AG10803 (cell line): ENCODE measurements at regions not wholly inside any gene's neighbourhood (a gene's known extent, or its start where the extent isn't known, plus 50 kb on each side); places are given as distances from the start of the nearest gene placed in this dataset.

Experiments
- DNase-seq: peaks from one replicate; pipeline ENCODE4 v3.0.0; 2010; ENCODE audit warnings: low read depth
- H3K4me3 ChIP-seq: 2 replicates; pipeline ENCODE4 v1.5.1; 2011; ENCODE audit warnings: mild to moderate bottlenecking, low read length, control low read depth
- CTCF ChIP-seq: conservative IDR thresholded peaks from 2 replicates; pipeline ENCODE4 v1.5.1; 2011; ENCODE audit warnings: mild to moderate bottlenecking, low read length, control low read depth, inconsistent platforms

- TF ChIP-seq CTCF, result no peak
- DNase-seq, result no peak
- no peak overlapping the region for H3K4me3 ChIP-seq
These were observed 73.5 kb upstream of the ARID5B start for GRCh38 chr10:61828034-61828433.

DNA sequence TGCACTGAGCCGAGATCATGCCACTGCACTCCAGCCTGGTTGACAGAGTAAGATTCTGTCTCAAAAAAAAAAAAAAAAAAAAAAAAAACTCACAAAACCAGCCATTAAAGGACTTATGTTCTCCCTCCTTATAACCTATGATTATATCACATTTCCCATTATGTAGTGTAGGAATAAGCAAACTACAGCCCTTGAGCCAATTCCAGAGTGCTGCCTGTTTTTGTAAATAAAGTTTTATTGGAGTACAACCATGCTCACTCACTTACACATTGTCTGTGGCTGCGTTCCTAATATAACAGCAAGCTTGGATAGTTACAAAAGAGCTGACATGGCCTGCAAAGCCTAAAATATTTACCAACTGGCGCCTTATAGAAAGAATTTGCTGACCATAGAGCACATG lies 72.7 kb upstream of the ARID5B start:
- no peak overlapping the region for H3K4me3 ChIP-seq
- no peak for DNase-seq
- no peak for TF ChIP-seq CTCF

- no peak for DNase-seq
- no peak overlapping the region for H3K4me3 ChIP-seq
- no peak for TF ChIP-seq CTCF
These were observed 71.2 kb upstream of the ARID5B start for GRCh38 chr10:61830072-61830845.

DNA sequence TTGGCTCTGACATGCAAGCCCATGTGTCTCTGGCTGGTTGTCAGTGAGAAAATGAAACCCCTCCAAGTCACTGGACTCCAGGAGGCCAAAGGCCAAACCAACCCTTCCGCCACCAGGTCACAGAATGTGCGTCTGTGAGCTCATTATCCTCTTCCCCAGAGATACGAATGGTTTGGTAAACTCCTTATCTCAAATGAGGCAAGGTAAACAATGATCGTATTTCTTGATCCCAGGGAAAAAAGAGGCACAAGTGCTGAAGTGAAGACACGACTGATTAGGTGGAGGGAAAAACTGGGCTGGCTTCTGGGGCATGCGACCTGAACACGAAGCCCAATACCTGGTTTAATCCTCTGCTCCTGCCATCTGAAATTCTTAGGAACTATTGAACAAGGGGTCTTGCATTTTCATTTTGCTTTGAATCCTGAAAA lies 70.6 kb upstream of the ARID5B start:
- DNase-seq, result no peak
- no peak for TF ChIP-seq CTCF
- H3K4me3 ChIP-seq, result no peak overlapping the region

DNA sequence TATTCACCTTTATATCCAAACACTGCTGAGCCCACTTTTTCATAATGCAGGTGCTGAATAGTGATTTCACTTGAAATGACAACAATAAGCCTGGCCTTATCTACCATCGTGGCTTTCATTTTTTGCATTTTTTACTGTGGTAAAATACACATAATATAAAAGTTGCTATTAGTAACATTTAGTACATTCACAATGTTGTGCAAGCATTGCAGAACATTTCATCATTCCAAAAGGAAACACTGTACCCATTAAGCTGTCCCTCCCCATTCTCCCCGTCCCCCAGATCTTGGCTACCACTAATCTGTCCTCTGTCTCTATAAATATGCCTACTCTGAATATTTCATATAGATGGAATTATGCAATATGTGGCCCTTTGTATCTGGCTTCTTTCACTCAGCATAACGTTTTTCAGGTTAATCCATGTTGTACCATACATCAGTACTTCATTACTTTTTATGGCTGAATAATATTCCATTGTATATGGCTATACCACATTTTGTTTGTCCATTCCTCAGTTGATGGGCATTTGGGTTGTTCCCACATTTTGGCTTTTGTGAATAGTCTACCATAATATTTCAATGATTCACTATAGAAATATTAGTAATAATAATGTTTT lies 68.5 kb upstream of the ARID5B start:
- no peak overlapping the region for H3K4me3 ChIP-seq
- DNase-seq, result peak; percentile 74
- no peak for TF ChIP-seq CTCF

DNA sequence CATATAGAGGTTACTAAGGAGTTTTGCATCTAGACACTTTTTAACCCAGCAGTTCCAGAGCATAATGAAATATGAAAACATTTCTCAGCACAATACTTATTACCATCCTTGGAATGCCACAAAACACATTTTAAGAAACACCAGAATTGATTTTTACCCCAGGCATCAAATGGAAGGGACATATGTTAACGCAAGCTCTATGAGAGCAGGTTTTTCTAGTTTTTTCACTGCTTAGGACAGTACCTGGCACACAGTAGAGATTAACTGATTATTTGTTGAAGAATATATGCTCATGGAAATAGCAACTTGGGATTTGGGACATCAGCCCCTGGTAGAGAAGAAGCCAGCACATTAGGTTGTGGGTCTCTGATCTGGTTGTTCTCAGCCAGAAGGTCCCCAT lies 67.0 kb upstream of the ARID5B start:
- no peak for TF ChIP-seq CTCF
- DNase-seq, result no peak
- no peak overlapping the region for H3K4me3 ChIP-seq
